Prostate gland (tissue), 2 donors: ENCODE measurements at regions not wholly inside any gene's neighbourhood (a gene's known extent, or its start where the extent isn't known, plus 50 kb on each side); places are given as distances from the start of the nearest gene placed in this dataset.

Source experiments
- DNase-seq: peaks from one replicate; pipeline ENCODE4 v3.0.0-alpha.2; 2019; ENCODE audit warnings: low spot score
- H3K27ac ChIP-seq, 2 donors: fragments of 200-600 bp; sonication (generic); 2 replicates each; pipeline ENCODE4 v1.5.1; 2017 to 2019
- H3K27me3 ChIP-seq: fragments of 200-600 bp; sonication (generic); replicated peaks from 2 replicates; pipeline ENCODE4 v1.5.1; 2019; ENCODE audit not compliant: insufficient read depth
- H3K36me3 ChIP-seq, 2 donors: fragments of 200-600 bp; sonication (generic); 1 replicate in 1 of 2; 2 replicates in 1 of 2; pipeline versions ENCODE4 v1.5.1 to v1.8.1; 2017 to 2019
- H3K4me1 ChIP-seq: fragments of 200-600 bp; sonication (generic); replicated peaks from 2 replicates; pipeline ENCODE4 v1.5.1; 2019
- H3K4me3 ChIP-seq, 2 donors: fragments of 200-600 bp; sonication (generic); 2 replicates each; pipeline ENCODE4 v1.5.1; 2017 to 2019
- H3K9me3 ChIP-seq: fragments of 200-600 bp; sonication (generic); 2 replicates; pipeline ENCODE4 v1.5.1; 2017
- CTCF ChIP-seq, 4 experiments: fragments of 200-600 bp in 2 of 4; fragments of 450-650 bp in 2 of 4; sonication (generic) in 2 of 4; IDR thresholded peaks; 1 replicate in 3 of 4; 2 replicates in 1 of 4; pipeline ENCODE4 v1.5.1; 2016 to 2019; ENCODE audit warnings: antibody characterized with exemption in 4 of 4, mild to moderate bottlenecking in 2 of 4, moderate library complexity in 2 of 4
- POLR2A ChIP-seq: fragments of 450-650 bp; IDR thresholded peaks from one replicate; pipeline ENCODE4 v1.6.1; 2016; ENCODE audit warnings: antibody characterized with exemption, mild to moderate bottlenecking
- POLR2AphosphoS5 ChIP-seq: sonication (generic); formaldehyde crosslinking; IDR thresholded peaks from one replicate; pipeline ENCODE4 v1.6.1; 2017; ENCODE audit warnings: antibody characterized with exemption
- WGBS: methylation state at CpG from one replicate; pipeline ENCODE4 v1.1.5; 2018; 5-methylcytosine and 5-hydroxymethylcytosine counted together
- intact Hi-C: fragments of 100-400 bp; cut with DNase I; formaldehyde crosslinking; loops from one replicate; pipeline ENCODE4 v1.14.2; 2022

GRCh38 chr5:171573451-171574225 is 154.2 kb downstream of the FGF18 start:
- no peak overlapping the region for H3K27ac ChIP-seq
- intact Hi-C loops = no loop called here
- TF ChIP-seq CTCF (IDR thresholded peaks at IDR 0.05) (no peak), POLR2A (no peak), POLR2AphosphoS5 (no peak)
- no peaks in the 10 kb centered on the region for H3K36me3 ChIP-seq
- no peak overlapping the region for H3K4me3 ChIP-seq
- H3K9me3 ChIP-seq = no peaks in the 10 kb centered on the region
- DNase-seq = no peak
- H3K27me3 ChIP-seq = no peaks in the 10 kb centered on the region
- 79% methylated on average over 17 of the region's 17 CpGs for WGBS
- H3K4me1 ChIP-seq = no peaks in the 10 kb centered on the region

- intact Hi-C loops = no loop called here
- WGBS = 55% methylated on average over 4 of the region's 4 CpGs
- Histone ChIP-seq H3K9me3 (no peaks in the 10 kb centered on the region), H3K27ac (no peak overlapping the region), H3K27me3 (no peaks in the 10 kb centered on the region), H3K4me1 (no peaks in the 10 kb centered on the region), H3K4me3 (no peak overlapping the region), H3K36me3 (no peaks in the 10 kb centered on the region)
- DNase-seq = no peak
- no peak for TF ChIP-seq POLR2AphosphoS5
- no peak for TF ChIP-seq CTCF (IDR thresholded peaks at IDR 0.05)
- TF ChIP-seq POLR2A = no peak
Measured at GRCh38 chr5:171574376-171574775, 154.9 kb downstream of the FGF18 start.

GRCh38 chr5:171575386-171575785 is 155.9 kb downstream of the FGF18 start:
- no peak overlapping the region for H3K27ac ChIP-seq
- intact Hi-C loops = no loop called here
- no peaks in the 10 kb centered on the region for H3K9me3 ChIP-seq
- no peak overlapping the region for H3K4me3 ChIP-seq
- H3K36me3 ChIP-seq = no peaks in the 10 kb centered on the region
- no peak for TF ChIP-seq POLR2AphosphoS5
- TF ChIP-seq POLR2A = no peak
- DNase-seq = no peak
- 56% methylated on average over 3 of the region's 3 CpGs for WGBS
- no peaks in the 10 kb centered on the region for H3K27me3 ChIP-seq
- H3K4me1 ChIP-seq = no peaks in the 10 kb centered on the region

GRCh38 chr5:171575808-171576207 is 156.4 kb downstream of the FGF18 start:
- WGBS = 96% methylated on average over 3 of the region's 3 CpGs
- TF ChIP-seq CTCF (IDR thresholded peaks at IDR 0.05) = no peak
- no peak for TF ChIP-seq POLR2AphosphoS5
- no peak for TF ChIP-seq POLR2A
- no peaks in the 10 kb centered on the region for H3K4me1 ChIP-seq

GRCh38 chr5:171577042-171577758 is 157.8 kb downstream of the FGF18 start:
- no peaks in the 10 kb centered on the region for H3K36me3 ChIP-seq
- no peak overlapping the region for H3K27ac ChIP-seq
- intact Hi-C loops = no loop called here
- TF ChIP-seq POLR2A (no peak), POLR2AphosphoS5 (no peak), CTCF (IDR thresholded peaks at IDR 0.05) (no peak)
- no peaks in the 10 kb centered on the region for H3K4me1 ChIP-seq
- H3K27me3 ChIP-seq = no peaks in the 10 kb centered on the region
- H3K4me3 ChIP-seq = no peak overlapping the region
- WGBS = 88% methylated on average over 13 of the region's 13 CpGs
- H3K9me3 ChIP-seq = no peaks in the 10 kb centered on the region
- no peak for DNase-seq

More at GRCh38 chr5:171575808-171576207, 156.4 kb downstream of the FGF18 start:
- Histone ChIP-seq H3K27ac (no peak overlapping the region), H3K4me3 (no peak overlapping the region), H3K27me3 (no peaks in the 10 kb centered on the region), H3K9me3 (no peaks in the 10 kb centered on the region), H3K36me3 (no peaks in the 10 kb centered on the region)
- intact Hi-C loops = no loop called here
- no peak for DNase-seq
